H9 (cell line): ENCODE measurements at regions not wholly inside any gene's neighbourhood (a gene's known extent, or its start where the extent isn't known, plus 50 kb on each side); places are given as distances from the start of the nearest gene placed in this dataset.

ENCODE experiments used
- DNase-seq: peaks from one replicate; pipeline ENCODE4 v3.0.0-alpha.2; 2017
- H2AFZ ChIP-seq: one replicate; pipeline ENCODE4 v1.6.1; 2013; ENCODE audit warnings: mild to moderate bottlenecking, low read length, control low read depth, moderate library complexity
- H2AK5ac ChIP-seq: 2 replicates; pipeline ENCODE4 v1.6.1; 2013; ENCODE audit warnings: low read length, control low read depth, mixed read lengths; ENCODE audit not compliant: insufficient read length
- H2BK120ac ChIP-seq: one replicate; pipeline ENCODE4 v1.6.1; 2013; ENCODE audit warnings: low read depth, mild to moderate bottlenecking, low read length, control low read depth, inconsistent platforms; ENCODE audit not compliant: poor library complexity, severe bottlenecking
- H2BK12ac ChIP-seq: 2 replicates; pipeline ENCODE4 v1.6.1; 2013; ENCODE audit warnings: low read length, control low read depth, mixed read lengths, low read depth; ENCODE audit not compliant: insufficient read length
- H2BK15ac ChIP-seq: 2 replicates; pipeline ENCODE4 v1.6.1; 2013; ENCODE audit warnings: low read depth, low read length, control low read depth
- H2BK20ac ChIP-seq: one replicate; pipeline ENCODE4 v1.6.1; 2013; ENCODE audit warnings: low read depth, mild to moderate bottlenecking, low read length, control low read depth, inconsistent platforms; ENCODE audit not compliant: poor library complexity, severe bottlenecking
- H2BK5ac ChIP-seq: 2 replicates; pipeline ENCODE4 v1.6.1; 2013; ENCODE audit warnings: low read length, control low read depth, mixed read lengths; ENCODE audit not compliant: insufficient read length
- H3K14ac ChIP-seq: 2 replicates; pipeline ENCODE4 v1.6.1; 2013; ENCODE audit warnings: low read length, control low read depth; ENCODE audit not compliant: insufficient read depth
- H3K18ac ChIP-seq: 2 replicates; pipeline ENCODE4 v1.6.1; 2013; ENCODE audit warnings: low read depth, mild to moderate bottlenecking, mixed read lengths, low read length, control low read depth; ENCODE audit not compliant: insufficient read length
- H3K23ac ChIP-seq: 2 replicates; pipeline ENCODE4 v1.6.1; 2013; ENCODE audit warnings: low read length, control low read depth, mixed read lengths, low read depth; ENCODE audit not compliant: insufficient read length
- H3K23me2 ChIP-seq: 2 replicates; pipeline ENCODE4 v1.6.1; 2013; ENCODE audit warnings: low read depth, mild to moderate bottlenecking, mixed read lengths, low read length, control low read depth; ENCODE audit not compliant: insufficient read length, poor library complexity, severe bottlenecking
- H3K27ac ChIP-seq: 2 replicates; pipeline ENCODE4 v1.5.1; 2013; ENCODE audit warnings: low read length, control low read depth, mixed read lengths, low read depth; ENCODE audit not compliant: insufficient read length
- H3K27me3 ChIP-seq: 2 replicates; pipeline ENCODE4 v1.6.1; 2013; ENCODE audit warnings: low read length, control low read depth, inconsistent platforms; ENCODE audit not compliant: insufficient read depth
- H3K4ac ChIP-seq: 2 replicates; pipeline ENCODE4 v1.6.1; 2013; ENCODE audit warnings: low read depth, mild to moderate bottlenecking, control low read depth, inconsistent platforms, low read length, moderate library complexity
- H3K4me1 ChIP-seq: 2 replicates; pipeline ENCODE4 v1.6.1; 2013; ENCODE audit warnings: low read length, control low read depth, inconsistent platforms; ENCODE audit not compliant: insufficient read depth
- H3K4me2 ChIP-seq: 2 replicates; pipeline ENCODE4 v1.6.1; 2013; ENCODE audit warnings: low read length, control low read depth, mixed read lengths; ENCODE audit not compliant: insufficient read length, insufficient read depth
- H3K56ac ChIP-seq: 2 replicates; pipeline ENCODE4 v1.6.1; 2013; ENCODE audit warnings: low read depth, mild to moderate bottlenecking, mixed read lengths, low read length, control low read depth; ENCODE audit not compliant: insufficient read length
- H3K79me1 ChIP-seq: 2 replicates; pipeline ENCODE4 v1.6.1; 2013; ENCODE audit warnings: low read depth, mild to moderate bottlenecking, moderate library complexity, low read length, control low read depth, inconsistent platforms; ENCODE audit not compliant: insufficient read depth, poor library complexity, severe bottlenecking
- H3K79me2 ChIP-seq: 2 replicates; pipeline ENCODE4 v1.6.1; 2013; ENCODE audit warnings: low read length, control low read depth, inconsistent platforms; ENCODE audit not compliant: insufficient read depth
- H3K9ac ChIP-seq: 2 replicates; pipeline ENCODE4 v1.6.1; 2013; ENCODE audit warnings: low read length, control low read depth, mixed read lengths; ENCODE audit not compliant: insufficient read length; ENCODE audit errors: extremely low read depth
- H3K9me3 ChIP-seq: one replicate; pipeline ENCODE4 v1.6.1; 2013; ENCODE audit warnings: low read depth, low read length, inconsistent platforms; ENCODE audit not compliant: control insufficient read depth
- H3T11ph ChIP-seq: one replicate; pipeline ENCODE4 v1.6.1; 2013; ENCODE audit warnings: mild to moderate bottlenecking, low read length, control low read depth, inconsistent platforms
- H4K20me1 ChIP-seq: one replicate; pipeline ENCODE4 v1.6.1; 2013; ENCODE audit not compliant: control insufficient read depth, insufficient read length, insufficient read depth
- H4K5ac ChIP-seq: 2 replicates; pipeline ENCODE4 v1.6.1; 2013; ENCODE audit warnings: low read depth, mild to moderate bottlenecking, mixed read lengths, low read length, control low read depth; ENCODE audit not compliant: insufficient read length
- H4K8ac ChIP-seq: replicated peaks from 2 replicates; pipeline ENCODE4 v1.6.1; 2013; ENCODE audit warnings: low read length, control low read depth, mixed read lengths, low read depth; ENCODE audit not compliant: insufficient read length
- H4K91ac ChIP-seq: 2 replicates; pipeline ENCODE4 v1.6.1; 2013; ENCODE audit warnings: low read depth, mild to moderate bottlenecking, moderate library complexity, mixed read lengths, low read length, control low read depth; ENCODE audit not compliant: insufficient read length
- H3K27ac Mint-ChIP-seq, 3 experiments: 2 replicates in 2 of 3; 3 replicates in 1 of 3; pipeline ENCODE4 v1.8.0; 2020 to 2021; ENCODE audit warnings: mixed read lengths in 3 of 3, mild to moderate bottlenecking in 1 of 3, moderate library complexity in 1 of 3
- H3K27me3 Mint-ChIP-seq: 2 replicates; pipeline ENCODE4 v1.8.0; 2021; ENCODE audit warnings: low read depth, mild to moderate bottlenecking, moderate library complexity, mixed read lengths
- H3K36me3 Mint-ChIP-seq, 3 experiments: 2 replicates in 2 of 3; 3 replicates in 1 of 3; pipeline ENCODE4 v1.8.0; 2020 to 2021; ENCODE audit warnings: low read depth in 3 of 3, mixed read lengths in 3 of 3; ENCODE audit not compliant: insufficient read depth in 1 of 3
- H3K4me1 Mint-ChIP-seq, 2 experiments: 2 replicates each; pipeline ENCODE4 v1.8.0; 2020; ENCODE audit warnings: mixed read lengths in 2 of 2
- H3K4me3 Mint-ChIP-seq, 2 experiments: 2 replicates in 1 of 2; 3 replicates in 1 of 2; pipeline ENCODE4 v1.8.0; 2020 to 2021; ENCODE audit warnings: mild to moderate bottlenecking in 2 of 2, mixed read lengths in 2 of 2, moderate library complexity in 1 of 2
- H3K9me3 Mint-ChIP-seq, 2 experiments: 2 replicates in 1 of 2; 3 replicates in 1 of 2; pipeline ENCODE4 v1.8.0; 2020; ENCODE audit warnings: mild to moderate bottlenecking in 2 of 2, mixed read lengths in 2 of 2, moderate library complexity in 1 of 2
- CTCF ChIP-seq: fragments of 200-600 bp; sonication (generic); conservative IDR thresholded peaks from 3 replicates; pipeline ENCODE4 v1.8.0; 2021; ENCODE audit warnings: antibody characterized with exemption, mild to moderate bottlenecking
- WGBS: extraction: QIAGEN DNeasy Blood & Tissue Kit; methylation state at CpG from one replicate; pipeline ENCODE4 v1.1.7; 2013; ENCODE audit warnings: missing lambda C conversion rate, low lambda C conversion rate, mixed read lengths; ENCODE audit not compliant: insufficient read length; ENCODE audit errors: extremely low coverage; 5-methylcytosine and 5-hydroxymethylcytosine counted together

GRCh38 chr10:78563314-78563713 is 505.5 kb upstream of the ZMIZ1 start:
- Histone ChIP-seq H3K14ac (no peak overlapping the region), H3K79me1 (no peaks in the 10 kb centered on the region), H3K23ac (no peak overlapping the region), H2BK5ac (no peak overlapping the region), H2BK120ac (no peak overlapping the region), H4K20me1 (no peaks in the 10 kb centered on the region), H2BK12ac (no peak overlapping the region), H4K91ac (no peak overlapping the region), H4K5ac (no peak overlapping the region), H3K4ac (no peak overlapping the region), H2BK15ac (no peak overlapping the region), H3K56ac (no peak overlapping the region), H3K9ac (no peak overlapping the region), H2AFZ (no peak overlapping the region), H4K8ac (no peak overlapping the region), H3K27me3 (no peaks in the 10 kb centered on the region), H3K4me2 (no peak overlapping the region), H3K4me1 (peaks cover 5% of the 10 kb centered on the region), H3K18ac (no peak overlapping the region), H3K79me2 (no peaks in the 10 kb centered on the region), H3K23me2 (no peaks in the 10 kb centered on the region), H3T11ph (no peak overlapping the region), H3K9me3 (no peaks in the 10 kb centered on the region), H2BK20ac (no peak overlapping the region), H3K27ac (no peak overlapping the region), H2AK5ac (no peak overlapping the region)
- Mint-ChIP-seq H3K36me3 (no peaks in the 10 kb centered on the region), H3K9me3 (no peaks in the 10 kb centered on the region), H3K27ac (no peak overlapping the region), H3K4me1 (peaks cover 22 to 24% of the 10 kb centered on the region in 2 experiments), H3K4me3 (no peak overlapping the region), H3K27me3 (peaks cover 37% of the 10 kb centered on the region)
- no peak for TF ChIP-seq CTCF
- WGBS: no CpG with 5 or more reads among the region's 2 CpGs
- DNase-seq: no peak
